Suprapubic skin (tissue), 4 donors: ENCODE measurements at regions not wholly inside any gene's neighbourhood (a gene's known extent, or its start where the extent isn't known, plus 50 kb on each side); places are given as distances from the start of the nearest gene placed in this dataset.

ENCODE experiments used
- EP300 ChIP-seq: sonication (generic); formaldehyde crosslinking; IDR thresholded peaks from one replicate; pipeline ENCODE4 v1.6.1; 2017; ENCODE audit warnings: antibody characterized with exemption
- POLR2A ChIP-seq, 2 donors: fragments of 450-650 bp; IDR thresholded peaks; one replicate each; pipeline ENCODE4 v1.6.1; 2017; ENCODE audit warnings: antibody characterized with exemption in 2 of 2, mild to moderate bottlenecking in 2 of 2, moderate library complexity in 2 of 2
- POLR2AphosphoS5 ChIP-seq, 3 donors: sonication (generic); formaldehyde crosslinking; IDR thresholded peaks; one replicate each; pipeline ENCODE4 v1.6.1; 2017; ENCODE audit warnings: antibody characterized with exemption in 3 of 3
- TF ChIP-seq, protein P1 (sequence below), 2 donors: fragments of 200-600 bp in 1 of 2; fragments of 450-650 bp in 1 of 2; sonication (generic) in 1 of 2; IDR thresholded peaks; one replicate each; pipeline ENCODE4 v1.5.1; 2016 to 2019; ENCODE audit warnings: antibody characterized with exemption in 2 of 2, mild to moderate bottlenecking in 1 of 2, moderate library complexity in 1 of 2

DNA sequence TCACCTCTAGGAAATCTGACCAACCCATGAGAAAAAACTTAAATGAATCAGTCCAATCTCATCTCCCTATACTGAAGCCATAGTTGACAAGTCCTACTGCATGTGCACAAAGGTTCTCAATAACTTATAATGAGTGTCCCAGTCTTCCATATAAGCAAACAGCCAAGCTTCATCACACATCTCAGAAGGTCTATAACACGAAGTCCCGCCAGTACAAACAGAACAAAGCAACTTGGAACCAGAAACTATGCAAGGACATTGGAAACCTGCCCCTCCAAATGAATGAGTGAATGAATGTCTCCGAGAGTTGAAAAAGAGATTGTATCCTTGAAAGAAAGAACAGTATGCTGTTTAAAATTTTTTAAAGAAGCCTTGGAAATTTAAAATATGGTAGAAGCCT is 53.6 kb upstream of the IPO9 start:
- TF ChIP-seq, protein P1, sequence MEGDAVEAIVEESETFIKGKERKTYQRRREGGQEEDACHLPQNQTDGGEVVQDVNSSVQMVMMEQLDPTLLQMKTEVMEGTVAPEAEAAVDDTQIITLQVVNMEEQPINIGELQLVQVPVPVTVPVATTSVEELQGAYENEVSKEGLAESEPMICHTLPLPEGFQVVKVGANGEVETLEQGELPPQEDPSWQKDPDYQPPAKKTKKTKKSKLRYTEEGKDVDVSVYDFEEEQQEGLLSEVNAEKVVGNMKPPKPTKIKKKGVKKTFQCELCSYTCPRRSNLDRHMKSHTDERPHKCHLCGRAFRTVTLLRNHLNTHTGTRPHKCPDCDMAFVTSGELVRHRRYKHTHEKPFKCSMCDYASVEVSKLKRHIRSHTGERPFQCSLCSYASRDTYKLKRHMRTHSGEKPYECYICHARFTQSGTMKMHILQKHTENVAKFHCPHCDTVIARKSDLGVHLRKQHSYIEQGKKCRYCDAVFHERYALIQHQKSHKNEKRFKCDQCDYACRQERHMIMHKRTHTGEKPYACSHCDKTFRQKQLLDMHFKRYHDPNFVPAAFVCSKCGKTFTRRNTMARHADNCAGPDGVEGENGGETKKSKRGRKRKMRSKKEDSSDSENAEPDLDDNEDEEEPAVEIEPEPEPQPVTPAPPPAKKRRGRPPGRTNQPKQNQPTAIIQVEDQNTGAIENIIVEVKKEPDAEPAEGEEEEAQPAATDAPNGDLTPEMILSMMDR (IDR thresholded peaks at IDR 0.05) = no peak
- TF ChIP-seq POLR2AphosphoS5 (IDR thresholded peaks at IDR 0.05) (no peak), POLR2A (IDR thresholded peaks at IDR 0.05) (no peak), EP300 (no peak)
